Hematopoietic multipotent progenitor cell treated with erythropoietin and hydrocortisone succinate and interleukin-3 and kit ligand, for 4 days (in vitro differentiated cells): ENCODE measurements at regions not wholly inside any gene's neighbourhood (a gene's known extent, or its start where the extent isn't known, plus 50 kb on each side); places are given as distances from the start of the nearest gene placed in this dataset.
"Not testable (repeated sequence)": the region's sequence is repeated elsewhere in the genome, so short reads cannot be mapped to it uniquely, and the experiment has no call there.

Source experiments
- DNase-seq: peaks from one replicate; pipeline ENCODE4 v3.0.0-alpha.2; 2015

DNA sequence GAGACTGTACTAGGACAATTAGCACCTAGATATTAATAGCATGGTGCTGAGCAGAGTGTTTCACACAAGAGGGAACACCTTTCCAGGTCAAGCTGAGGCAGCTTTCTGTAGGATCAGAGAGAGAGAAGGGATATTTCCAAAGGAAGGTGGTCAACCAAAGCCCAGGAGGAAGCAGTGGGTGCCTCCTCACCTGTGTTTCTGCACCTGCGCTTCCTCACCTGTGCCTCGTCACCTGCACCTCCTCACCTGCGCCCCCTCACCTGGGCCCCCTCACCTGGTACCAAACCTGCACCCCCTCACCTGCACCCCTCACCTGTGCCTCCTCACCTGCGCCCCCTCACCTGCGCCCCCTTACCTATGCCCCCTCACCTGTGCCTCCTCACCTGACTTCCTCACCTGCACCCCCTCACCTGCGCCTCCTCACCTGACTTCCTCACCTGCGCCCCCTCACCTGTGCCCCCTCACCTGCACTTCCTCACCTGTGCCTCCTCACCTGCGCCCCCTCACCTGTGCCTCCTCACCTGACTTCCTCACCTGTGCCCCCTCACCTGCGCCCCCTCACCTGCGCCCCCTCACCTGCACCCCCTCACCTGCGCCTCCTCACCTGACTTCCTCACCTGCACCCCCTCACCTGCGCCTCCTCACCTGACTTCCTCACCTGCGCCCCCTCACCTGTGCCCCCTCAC is 67.9 kb downstream of the TTLL2 start:
- DNase-seq, result no peak

DNA sequence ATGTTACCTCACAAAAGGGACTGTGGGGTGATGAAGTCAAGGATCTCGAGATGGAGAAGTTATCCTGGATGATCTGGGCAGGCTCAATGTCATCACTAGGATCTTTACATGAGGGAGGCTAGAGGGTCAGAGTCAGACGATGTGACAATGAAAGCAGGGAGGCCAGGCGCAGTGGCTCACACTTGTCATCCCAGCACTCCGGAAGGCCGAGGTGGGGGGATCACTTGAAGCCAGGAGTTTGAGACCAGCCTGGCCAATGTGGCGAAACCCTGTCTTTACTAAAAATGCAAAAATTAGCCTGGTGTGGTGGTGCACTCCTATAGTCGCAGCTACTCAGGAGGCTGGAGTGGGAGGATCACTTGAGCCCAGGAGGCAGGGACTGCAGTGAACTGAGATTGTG is 68.8 kb downstream of the TTLL2 start:
- DNase-seq, result no peak

DNA sequence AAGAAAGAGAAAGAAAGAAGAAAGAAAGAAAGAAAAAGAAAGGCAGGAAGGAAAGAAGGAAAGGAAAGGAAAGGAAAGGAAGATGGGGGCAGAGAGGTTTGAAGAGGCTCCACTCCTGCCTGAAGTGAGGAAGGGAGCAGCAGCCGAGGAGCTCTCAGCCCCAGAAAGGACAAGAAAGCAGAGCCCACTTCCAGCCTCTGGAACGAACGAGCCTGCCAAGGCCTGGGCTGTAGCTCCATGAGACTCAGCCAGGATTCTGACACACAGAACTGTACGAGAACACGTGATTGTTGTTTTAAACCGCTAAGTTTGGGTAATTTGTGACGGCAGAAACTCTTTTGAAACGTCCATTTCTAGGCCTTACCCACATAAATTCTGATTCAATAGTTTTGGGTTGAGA is 69.5 kb downstream of the TTLL2 start:
- no peak for DNase-seq

DNA sequence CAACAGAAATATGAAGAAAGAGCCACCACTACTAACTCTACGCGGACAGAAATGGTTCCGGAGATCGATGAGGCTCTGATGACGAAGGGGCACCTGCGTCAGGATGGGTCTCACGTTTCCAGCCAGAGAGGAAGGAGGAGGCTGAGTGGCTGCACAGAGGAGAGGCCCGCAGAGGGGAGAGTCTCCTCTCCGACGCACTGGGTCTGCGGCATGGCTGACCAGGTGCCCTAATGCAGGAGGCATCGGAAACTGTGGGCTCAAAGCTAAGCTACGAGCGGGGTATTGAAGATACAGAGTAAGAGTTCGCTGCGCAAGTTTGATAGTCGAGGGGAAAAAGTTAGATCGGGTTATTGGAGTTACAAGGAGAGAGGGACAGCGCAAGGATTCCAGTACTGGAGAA is 69.9 kb downstream of the TTLL2 start:
- DNase-seq, result no peak

DNA sequence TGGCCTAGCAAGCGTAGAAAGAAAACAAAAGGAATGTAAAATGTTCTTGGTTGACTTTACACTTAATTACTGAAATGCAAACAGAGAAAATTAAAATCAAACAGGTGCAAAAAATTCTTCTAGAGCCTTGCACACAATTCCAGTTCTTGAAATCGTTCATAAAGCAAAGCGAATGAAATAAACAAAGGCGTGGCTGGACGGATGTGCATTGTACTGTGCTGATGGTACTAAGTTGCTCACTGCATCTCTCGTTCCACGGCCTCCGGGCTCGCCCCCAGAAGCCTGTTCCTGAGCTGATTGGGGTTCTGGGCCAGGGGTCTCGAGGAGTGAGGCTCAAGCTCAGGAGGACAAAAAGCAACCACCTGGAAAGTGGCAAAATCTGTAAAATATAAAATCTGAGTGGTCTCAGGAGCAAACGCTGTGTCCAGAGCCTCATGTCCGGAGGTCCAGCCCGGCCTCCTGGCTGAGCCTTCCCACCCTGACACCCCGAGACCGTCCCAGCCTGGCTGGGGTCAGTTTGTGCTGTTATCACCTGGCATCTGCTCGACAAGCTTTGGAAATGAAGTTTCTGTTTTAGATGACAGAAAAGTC is 71.3 kb downstream of the TTLL2 start:
- no peak for DNase-seq

DNA sequence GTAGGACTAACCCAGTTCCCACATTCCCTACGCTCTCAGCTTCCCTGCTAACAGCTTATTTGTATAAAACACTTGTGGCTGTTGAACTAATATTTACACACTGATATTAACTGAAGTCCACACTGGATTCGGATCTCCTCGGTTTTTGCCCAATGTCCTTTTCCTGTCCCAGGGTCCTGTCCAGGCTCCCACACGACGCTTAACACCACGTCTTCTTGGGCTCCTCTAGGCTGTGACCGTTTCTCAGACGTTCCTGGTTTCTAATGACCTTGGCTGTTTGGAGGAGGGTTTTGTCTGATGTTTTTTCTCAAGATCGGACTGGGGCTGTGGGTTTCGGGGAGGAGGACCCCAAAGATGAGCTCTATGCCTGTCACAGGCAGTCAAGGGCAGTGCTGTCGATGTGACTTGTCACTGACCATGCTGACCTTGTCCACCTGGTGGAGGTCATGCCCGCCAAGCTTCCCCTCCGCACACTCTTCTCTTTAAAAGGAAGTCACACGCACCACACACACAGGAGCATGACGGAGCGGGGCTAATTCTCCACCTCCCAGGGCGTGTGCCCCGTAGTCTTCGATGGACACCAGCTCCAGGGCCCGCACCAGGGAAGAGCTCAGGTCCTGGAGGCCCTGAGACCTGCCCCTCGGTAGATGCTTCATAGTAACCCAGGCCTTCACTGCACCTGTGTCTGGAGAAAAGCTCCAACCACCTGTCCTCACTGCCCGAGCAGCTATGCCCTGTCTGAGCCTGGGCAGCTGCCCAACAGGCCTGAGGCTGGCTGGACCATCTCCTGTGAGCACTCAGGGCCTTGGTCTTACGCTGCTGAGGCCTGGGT is 72.0 kb downstream of the TTLL2 start:
- no peak for DNase-seq

DNA sequence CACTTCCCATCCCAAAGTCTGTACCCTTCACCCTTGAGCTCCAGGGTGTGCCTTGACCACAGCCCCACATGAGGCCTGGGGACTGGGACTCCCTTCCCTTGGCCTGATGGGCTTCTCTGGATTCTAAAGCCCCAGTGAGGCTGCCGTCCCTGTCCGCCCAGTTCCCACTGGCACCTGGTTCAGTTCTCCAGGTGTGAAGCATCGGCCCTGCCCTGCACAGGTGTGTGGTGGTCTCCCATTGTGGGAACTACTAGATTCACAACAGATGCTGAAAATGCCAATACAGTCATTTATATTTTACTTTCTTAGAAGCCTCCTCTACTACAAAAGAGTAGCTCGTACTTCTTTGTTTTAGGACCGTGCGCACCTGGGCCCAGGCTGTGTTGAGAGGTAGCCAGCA is 72.8 kb downstream of the TTLL2 start:
- DNase-seq, result no peak

DNA sequence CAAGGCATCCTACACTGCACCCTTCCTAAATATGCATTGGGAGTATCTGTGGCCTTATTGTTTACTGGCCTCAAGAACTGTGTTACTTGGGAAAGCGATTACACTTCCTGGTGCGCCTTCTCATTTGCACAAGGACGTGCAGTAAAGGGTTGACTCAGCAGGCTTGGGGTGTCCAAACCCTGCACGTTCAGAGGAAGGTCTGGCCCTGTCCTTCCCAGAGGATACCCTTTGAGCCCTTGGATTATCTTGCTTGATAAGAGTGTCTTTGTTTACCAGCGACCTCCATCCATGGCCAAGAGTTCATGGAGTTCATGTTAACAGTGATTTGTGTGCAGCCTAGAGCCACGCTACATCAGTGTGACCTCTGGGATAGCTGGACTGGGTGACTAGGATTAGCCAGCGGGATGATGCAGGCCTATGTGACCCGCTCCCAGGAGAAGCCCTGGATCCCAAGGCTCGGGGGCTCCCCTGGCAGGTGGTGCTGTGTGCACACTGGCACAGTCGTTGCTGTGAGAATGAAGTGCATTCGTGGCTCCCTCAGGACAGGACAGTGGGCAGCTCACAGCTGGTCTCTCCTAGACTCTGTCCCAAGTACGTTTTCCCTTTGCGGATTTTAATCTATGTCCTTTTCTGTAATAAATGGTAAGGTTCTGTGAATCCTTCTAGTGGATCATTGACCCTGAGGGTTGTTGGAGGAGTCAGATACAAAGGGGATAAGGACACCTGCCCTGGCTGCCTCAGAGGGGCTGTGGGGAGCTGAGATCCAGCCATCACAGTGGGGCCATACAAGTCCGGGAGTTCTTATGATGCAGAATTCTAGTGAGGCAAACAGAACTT is 73.5 kb downstream of the TTLL2 start:
- no peak for DNase-seq

DNA sequence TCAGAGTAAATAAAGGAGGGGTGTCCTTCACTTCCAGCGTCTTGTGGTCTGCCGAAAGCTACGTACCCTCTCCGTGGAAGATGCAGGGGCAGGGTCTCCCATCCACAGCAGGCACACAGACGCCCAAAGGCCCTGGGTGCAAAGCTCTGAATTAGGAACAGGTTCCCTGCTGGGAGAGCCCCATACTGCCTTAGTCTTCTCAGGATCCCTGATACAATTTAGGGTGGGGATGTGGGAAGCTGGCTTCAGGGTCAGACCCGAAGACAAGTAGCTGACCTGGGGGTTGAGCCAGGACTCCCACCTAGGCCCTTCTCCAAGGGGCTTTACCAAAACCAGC is 74.1 kb downstream of the TTLL2 start:
- DNase-seq, result no peak

DNA sequence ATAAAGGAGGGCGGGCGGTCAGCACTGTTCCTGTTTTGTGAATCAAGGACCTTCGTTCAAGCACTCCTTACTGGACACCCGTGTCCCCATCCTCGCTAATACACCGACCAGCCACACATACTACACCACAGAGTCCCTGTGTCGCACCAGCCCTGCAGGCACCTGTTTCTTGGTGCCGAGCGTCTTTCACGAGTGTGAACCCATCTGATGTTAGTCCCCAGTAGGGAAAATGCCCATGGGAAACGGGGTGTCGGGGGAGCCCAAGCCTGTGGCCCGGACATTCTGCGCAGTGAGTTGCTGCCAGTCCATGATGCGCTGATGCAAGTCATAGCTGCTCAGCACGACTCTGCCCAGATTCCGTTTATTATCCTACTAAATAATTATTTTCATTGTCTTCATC is 74.7 kb downstream of the TTLL2 start:
- no peak for DNase-seq

DNA sequence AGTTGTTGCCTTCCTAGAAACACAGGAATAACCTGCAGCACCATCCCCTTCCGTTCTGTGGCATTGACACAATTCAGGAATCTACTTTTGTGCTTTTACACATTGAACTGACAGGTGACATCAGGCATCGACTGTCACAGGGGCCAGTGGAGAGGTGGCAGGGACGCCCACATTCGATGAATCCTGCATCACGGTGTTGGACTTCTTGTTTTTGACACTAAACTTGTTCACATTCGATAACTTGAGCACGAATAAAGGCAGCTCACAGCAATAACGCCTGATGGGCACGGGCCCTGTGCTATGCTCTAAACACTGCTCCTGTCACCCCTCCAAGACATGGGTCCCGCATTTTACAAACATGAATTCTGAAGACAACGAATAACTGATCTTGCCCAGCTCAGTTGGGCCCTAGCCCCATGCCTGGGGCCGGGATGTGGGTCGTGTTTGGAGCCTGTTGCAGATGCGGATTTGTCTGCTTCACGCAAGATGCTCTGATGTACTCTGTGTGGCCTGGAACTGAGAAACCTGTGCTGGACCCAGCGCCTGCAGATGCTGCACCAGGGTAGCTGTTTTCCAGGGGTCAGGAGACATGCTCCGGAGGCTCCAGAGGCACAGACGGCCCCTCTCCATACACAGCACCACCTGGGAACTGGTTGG is 75.7 kb downstream of the TTLL2 start:
- no peak for DNase-seq

DNA sequence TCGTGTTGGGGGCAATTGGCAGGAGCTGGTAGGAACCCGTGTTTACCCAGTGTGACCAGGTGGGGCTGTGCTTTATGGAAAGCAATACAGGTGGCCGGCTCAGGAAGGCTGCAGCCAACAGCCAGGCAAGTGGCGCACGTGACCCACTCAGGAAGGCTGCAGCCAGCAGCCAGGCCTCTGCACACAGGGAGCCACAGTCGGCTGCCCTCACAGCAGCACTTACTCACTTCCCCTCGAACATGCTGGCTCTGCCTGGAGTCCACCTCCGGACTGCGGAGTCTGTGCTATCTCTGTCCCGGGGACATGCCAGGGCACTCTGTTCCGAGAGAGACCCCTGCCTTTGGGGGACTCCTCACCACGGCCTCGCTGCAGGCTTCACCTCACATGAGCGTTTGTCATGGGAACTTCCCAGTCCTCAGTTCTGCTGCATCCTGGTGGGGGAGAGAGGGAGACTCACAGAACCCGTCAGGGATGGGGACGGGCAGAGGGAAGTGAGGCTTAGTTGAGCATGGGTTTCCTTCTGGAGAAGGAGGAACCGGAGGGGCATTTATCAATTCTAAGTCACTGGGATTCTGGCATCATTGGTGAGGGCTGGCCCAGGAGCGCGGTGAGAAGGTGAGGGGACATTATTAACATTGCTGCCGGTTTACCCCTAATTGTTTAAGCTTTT is 76.8 kb downstream of the TTLL2 start:
- no peak for DNase-seq

DNA sequence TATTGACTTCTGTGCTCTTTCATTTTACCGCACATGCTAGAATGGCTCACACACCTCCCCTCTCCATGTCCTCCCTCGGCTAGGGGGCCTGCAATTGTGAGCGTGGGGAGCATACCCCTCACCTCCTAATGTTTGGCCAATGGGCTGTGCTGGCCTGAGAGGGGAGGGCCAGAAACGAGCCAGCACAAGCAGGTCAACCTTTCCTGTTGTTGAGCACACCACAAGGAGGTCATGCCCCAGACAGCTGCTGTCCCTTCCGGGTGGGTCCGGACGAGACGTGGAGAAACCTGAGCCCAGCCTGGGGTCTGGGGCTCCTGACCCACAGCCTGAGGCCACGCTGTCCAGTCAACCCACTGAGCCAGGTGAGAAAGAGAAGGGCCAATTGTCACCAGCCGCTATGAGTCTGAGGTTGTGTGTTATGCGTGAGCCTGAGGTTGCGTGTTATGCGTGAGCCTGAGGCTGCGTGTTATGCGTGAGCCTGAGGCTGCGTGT is 77.4 kb downstream of the TTLL2 start:
- DNase-seq, result no peak

DNA sequence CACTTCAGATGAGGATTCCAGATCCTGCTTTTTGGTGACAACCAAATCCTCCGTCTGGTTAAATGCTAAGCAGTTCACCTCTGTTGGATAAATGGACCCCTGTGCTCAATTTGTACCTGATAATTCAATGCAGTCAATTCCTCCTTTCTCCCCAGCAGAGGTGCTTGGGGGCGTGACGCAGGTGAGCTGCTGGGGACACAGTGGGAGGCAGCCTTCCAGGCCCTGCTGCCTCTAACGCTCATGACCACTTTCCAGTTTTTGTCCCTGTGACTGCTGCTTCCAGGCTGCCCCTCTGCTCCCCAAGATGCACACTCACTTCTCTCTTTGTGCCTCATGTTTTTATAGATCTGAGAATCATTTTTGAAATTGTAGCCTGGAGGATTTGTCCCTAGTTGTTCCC is 78.5 kb downstream of the TTLL2 start:
- DNase-seq, result no peak

DNA sequence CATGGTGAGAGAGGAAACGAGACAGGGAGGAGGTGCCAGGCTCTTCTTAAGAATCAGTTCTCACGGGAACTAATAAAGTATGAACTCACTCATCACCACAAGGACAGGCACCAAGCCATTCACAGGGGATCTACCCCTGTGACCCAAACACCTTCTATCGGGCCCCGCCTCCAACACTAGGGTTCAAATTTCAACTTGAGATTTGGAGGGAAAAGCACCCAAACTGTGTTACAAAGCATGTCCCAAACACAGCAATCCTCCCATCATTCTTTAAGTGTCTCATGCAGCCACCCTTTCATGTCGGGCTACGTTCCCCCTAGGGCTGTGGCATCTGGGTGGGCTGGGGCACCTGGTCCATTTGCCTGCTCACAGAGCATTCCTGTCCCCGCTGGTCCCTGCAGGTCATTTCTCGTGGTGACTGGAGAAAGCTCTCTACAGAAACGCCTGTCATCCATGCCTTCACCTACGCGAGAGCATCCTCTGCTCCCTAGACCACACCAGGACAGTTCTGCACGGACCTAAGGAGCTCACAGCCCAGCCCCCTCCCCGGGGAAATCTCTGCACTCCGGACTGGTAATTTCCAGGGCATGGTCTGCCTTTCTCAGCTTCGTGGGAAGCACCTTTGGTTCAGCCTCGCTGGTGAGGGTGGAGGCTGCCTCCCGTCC is 79.6 kb downstream of the TTLL2 start:
- no peak for DNase-seq

DNA sequence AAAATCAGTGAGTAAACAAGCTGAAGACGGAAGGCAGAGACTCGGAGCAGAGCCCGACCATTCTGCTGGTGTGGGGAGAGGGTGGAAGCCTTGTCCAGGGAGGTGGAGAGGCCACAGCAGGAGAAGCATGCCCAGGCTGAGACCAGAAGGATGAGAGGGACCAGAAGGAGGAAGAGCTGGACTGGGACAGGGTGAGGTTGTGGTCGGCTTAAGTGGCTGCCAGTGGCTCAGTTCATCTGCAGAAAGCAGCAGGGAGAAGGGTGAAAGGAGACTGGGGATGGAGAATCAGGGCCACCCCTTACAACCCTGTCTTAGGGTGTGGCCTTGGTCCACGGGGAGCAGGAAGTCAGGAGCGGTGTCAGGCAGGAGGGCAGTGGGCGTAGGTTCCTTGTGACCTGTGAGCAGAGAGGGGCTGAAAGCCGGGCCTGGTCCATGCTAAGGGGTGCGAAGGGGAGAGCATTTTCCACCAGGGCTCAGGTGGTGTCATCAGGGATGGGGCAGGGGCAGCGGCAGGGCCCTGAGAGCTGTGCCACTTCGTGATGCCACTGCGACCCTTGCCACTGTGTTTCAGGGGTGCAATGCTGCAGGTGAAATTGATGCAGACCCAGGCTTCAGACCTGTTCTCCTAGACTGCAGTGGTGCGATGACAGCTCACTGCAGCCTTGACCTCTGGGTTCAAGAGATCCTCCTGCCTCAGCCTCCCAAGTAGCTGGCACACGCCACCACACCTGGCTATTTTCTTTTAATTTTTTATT is 81.1 kb downstream of the TTLL2 start:
- no peak for DNase-seq

DNA sequence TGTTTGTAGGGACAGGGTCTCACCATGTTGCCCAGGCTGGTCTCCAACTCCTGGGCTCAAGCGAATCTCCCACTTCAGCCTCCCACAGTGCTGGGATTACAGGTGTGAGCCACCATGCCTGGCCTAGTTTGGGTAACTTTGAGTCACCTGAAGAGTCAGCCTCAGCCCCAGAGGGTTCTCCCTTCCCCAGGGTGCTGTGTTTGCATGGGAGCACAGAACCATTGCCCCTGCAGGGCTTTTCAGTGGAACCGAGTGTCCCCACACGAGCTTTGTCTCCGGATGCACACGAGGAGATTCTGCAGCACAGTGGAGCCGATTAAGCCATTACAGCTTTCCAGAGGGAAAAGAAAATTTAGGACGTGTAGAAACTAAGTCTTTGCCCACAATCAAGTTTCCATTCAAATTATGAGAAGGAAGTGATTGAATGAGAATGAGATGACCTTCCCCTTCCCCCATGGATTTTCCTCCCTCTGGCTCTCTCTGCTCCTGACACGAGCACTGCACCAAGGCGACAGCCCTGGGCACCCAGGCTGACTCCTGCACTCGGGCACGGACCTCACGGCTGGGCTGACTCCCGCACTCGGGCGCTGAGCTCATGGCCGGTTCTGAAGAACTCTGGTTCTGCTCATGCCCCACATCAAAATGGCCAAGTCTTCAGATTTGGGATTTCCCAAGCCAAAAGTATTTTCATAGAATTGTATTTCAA is 81.8 kb downstream of the TTLL2 start:
- not testable (repeated sequence) for DNase-seq

DNA sequence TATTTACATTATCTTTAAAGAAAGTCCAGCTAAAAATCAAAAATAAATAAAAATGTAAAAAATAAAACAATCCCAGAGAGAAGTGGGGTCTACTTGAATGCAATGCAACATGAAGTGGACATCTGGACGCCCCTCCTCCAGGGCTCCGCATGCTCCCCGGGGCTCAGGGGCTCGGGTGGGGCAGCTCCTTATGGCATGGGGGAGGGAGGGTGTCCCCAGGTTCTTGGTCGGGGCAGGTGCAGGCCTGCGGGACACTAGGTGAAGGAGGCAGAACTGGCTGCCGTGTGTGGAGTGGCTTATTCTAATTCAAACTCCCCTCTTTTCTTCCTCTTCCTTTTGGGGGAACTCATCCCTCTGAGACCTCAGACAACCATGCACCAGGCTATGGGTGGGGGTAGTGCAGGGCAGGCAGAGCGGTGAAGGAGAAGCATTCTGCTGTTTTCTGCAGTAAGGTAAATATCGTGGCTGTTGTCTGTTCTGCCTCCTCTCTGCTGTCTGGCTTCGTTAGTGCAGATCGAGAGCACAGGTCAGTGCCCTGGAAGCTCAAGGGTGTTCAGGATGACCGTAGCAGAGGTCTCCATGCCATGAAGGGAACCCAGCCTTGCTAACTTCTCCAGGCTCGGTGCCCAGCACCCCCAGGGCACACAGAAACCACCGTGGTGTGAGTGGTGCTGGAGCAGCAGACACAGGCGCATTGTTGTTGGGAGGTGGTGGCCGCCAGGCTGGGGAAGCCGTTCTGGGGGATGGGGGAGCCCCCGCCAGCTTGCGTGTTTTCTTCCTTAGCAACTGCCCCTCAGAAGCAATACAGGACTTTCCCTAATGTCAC is 82.6 kb downstream of the TTLL2 start:
- no peak for DNase-seq

DNA sequence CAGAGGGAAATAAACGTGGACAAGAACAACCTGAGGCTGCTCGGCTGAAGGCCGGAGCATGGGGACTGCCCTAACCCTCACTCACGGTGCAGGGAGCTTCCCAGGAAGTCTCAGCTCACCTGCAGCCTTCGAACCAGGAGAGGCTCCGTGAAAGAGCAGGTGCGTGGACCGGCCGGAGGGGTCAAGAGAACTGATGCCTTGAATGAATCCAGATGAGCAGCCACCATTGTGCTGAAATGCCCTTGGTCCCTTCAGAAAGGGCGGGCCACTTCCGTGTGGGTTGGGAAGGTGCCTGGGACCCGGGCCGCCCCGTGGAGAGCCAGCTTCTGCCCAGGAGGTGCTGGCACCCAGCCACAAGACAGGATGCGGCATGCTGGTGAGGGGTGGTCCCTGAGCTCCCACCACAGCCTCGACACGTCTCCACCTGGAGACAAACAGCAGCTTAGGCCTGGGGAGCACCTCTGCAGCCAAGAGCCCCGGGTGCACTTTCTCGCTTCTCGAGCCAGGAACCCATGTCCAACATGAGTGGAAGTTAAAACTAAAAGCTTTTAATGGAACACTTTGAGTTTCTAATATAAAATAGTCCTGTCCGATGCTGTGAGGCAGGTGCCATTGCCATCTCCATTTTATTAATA is 83.5 kb downstream of the TTLL2 start:
- DNase-seq, result no peak
